Cardiac septum (tissue), 1 donor: ENCODE measurements at regions not wholly inside any gene's neighbourhood (a gene's known extent, or its start where the extent isn't known, plus 50 kb on each side); places are given as distances from the start of the nearest gene placed in this dataset. TPM values are rescaled to one million over a fixed set of nuclear protein-coding genes. Genes with fewer than 3 reads are reported as not detected.

Experiments
- DNase-seq: peaks from one replicate; pipeline ENCODE4 v3.0.0-alpha.2; 2020; ENCODE audit warnings: low spot score
- intact Hi-C: fragments of 100-400 bp; cut with DNase I; formaldehyde crosslinking; loops from one replicate; pipeline ENCODE4 v1.14.0; 2022
- microRNA-seq: library from miRNA; unstranded; fragments of <30 nt; microRNA quantifications from one replicate; pipeline ENCODE4 v1.2.0, GENCODE V29; 2020
- donor health status: DM: no; HTN: no; CAD: no.

GRCh38 chr14:101504096-101504948 is 57.0 kb upstream of the DIO3 start:
- DNase-seq = peak; percentile 61

GRCh38 chr14:101505236-101505970 is 55.9 kb upstream of the DIO3 start:
- intact Hi-C loops = no loop called here
- DNase-seq = peak; percentile 44

More at GRCh38 chr14:101504096-101504948, 57.0 kb upstream of the DIO3 start:
- intact Hi-C loops = no loop called here

GRCh38 chr14:101506211-101506925 is 54.9 kb upstream of the DIO3 start:
- intact Hi-C loops = no loop called here
- DNase-seq = peak; percentile 66

- intact Hi-C loops = no loop called here
- peak; percentile 67 for DNase-seq
Measured at GRCh38 chr14:101506926-101507835, 54.1 kb upstream of the DIO3 start.

- DNase-seq = peak; percentile 53
- intact Hi-C loops = no loop called here
Measured at GRCh38 chr14:101507836-101508150, 53.5 kb upstream of the DIO3 start.

- peak; percentile 56 for DNase-seq
- intact Hi-C loops = no loop called here
Measured at GRCh38 chr14:101508196-101508947, 52.9 kb upstream of the DIO3 start.

- intact Hi-C loops = no loop called here
- DNase-seq = peak; percentile 70
Measured at GRCh38 chr14:101508948-101509729, 52.2 kb upstream of the DIO3 start.

GRCh38 chr14:101509730-101510371 is 51.4 kb upstream of the DIO3 start:
- intact Hi-C loops = no loop called here
- DNase-seq = peak; percentile 44

GRCh38 chr14:101511199-101511598 is 50.1 kb upstream of the DIO3 start:
- intact Hi-C loops = no loop called here
- DNase-seq = no peak

Small RNA genes in the stretch of these regions (microRNA-seq; reads per million reads assigned to microRNA genes)
- gene MIR1185-1 (5.3 reads per million, percentile 7 among the genes with 10 or more reads in this experiment), gene MIR1185-2 (not detected), gene MIR1193 (not detected), gene MIR1197 (not detected), gene MIR134 (38.7 reads per million, percentile 46 among the genes with 10 or more reads in this experiment), gene MIR154 (64.1 reads per million, percentile 52 among the genes with 10 or more reads in this experiment), gene MIR299 (61.8 reads per million, percentile 51 among the genes with 10 or more reads in this experiment), gene MIR300 (not detected), gene MIR323A (11.1 reads per million, percentile 24 among the genes with 10 or more reads in this experiment), gene MIR323B (not detected), gene MIR329-1 (not detected), gene MIR329-2 (not detected), gene MIR369 (294 reads per million, percentile 69 among the genes with 10 or more reads in this experiment), gene MIR376A1 (2.2 reads per million), gene MIR376A2 (not detected), gene MIR376B (53.8 reads per million, percentile 49 among the genes with 10 or more reads in this experiment), gene MIR376C (359 reads per million, percentile 75 among the genes with 10 or more reads in this experiment), gene MIR377 (14.2 reads per million, percentile 28 among the genes with 10 or more reads in this experiment), gene MIR379 (389 reads per million, percentile 77 among the genes with 10 or more reads in this experiment), gene MIR380 (1.8 reads per million), gene MIR381 (94.3 reads per million, percentile 56 among the genes with 10 or more reads in this experiment), gene MIR382 (116 reads per million, percentile 59 among the genes with 10 or more reads in this experiment), gene MIR409 (153 reads per million, percentile 62 among the genes with 10 or more reads in this experiment), gene MIR411 (696 reads per million, percentile 82 among the genes with 10 or more reads in this experiment), gene MIR412 (2.7 reads per million), gene MIR485 (5.8 reads per million, percentile 9 among the genes with 10 or more reads in this experiment), gene MIR487A (15.1 reads per million, percentile 30 among the genes with 10 or more reads in this experiment), gene MIR487B (519 reads per million, percentile 81 among the genes with 10 or more reads in this experiment), gene MIR494 (24.0 reads per million, percentile 39 among the genes with 10 or more reads in this experiment), gene MIR495 (12.5 reads per million, percentile 25 among the genes with 10 or more reads in this experiment), gene MIR496 (1.8 reads per million), gene MIR539 (4.0 reads per million), gene MIR541 (not detected), gene MIR543 (9.3 reads per million, percentile 21 among the genes with 10 or more reads in this experiment), gene MIR544A (not detected), gene MIR654 (22.7 reads per million, percentile 38 among the genes with 10 or more reads in this experiment), gene MIR655 (3.6 reads per million), gene MIR656 (3.6 reads per million), gene MIR668 (not detected), gene MIR758 (not detected), gene MIR889 (28.9 reads per million, percentile 42 among the genes with 10 or more reads in this experiment)
